HCT116 (cell line): ENCODE measurements at regions not wholly inside any gene's neighbourhood (a gene's known extent, or its start where the extent isn't known, plus 50 kb on each side); places are given as distances from the start of the nearest gene placed in this dataset.

Source experiments
- ATAC-seq: fragments of 200-7000 bp; cut with Tn5 transposase; 2 replicates; pipeline ENCODE4 v1.9.1; 2020; ENCODE audit warnings: mild to moderate bottlenecking, moderate library complexity
- BruUV-seq: library from RNA; stranded (reverse); fragments of 400-500 nt; replicated peaks from 2 replicates; lab custom pipeline; 2021; lab: Mats Ljungman, UMichigan
- CTCF ChIA-PET: fragments of 300-600 bp; sonication (Branson Sonifier 250); formaldehyde crosslinking; loops from one replicate; lab custom pipeline; 2021; ENCODE audit warnings: antibody characterized with exemption; lab: Charles Lee
- POLR2A ChIA-PET: fragments of 300-600, 350-600 bp; sonication (Branson Sonifier 250); formaldehyde crosslinking; loops from one replicate; lab custom pipeline; 2021; ENCODE audit warnings: antibody characterized with exemption; lab: Charles Lee
- RAD21 ChIA-PET, 2 experiments: fragments of 300-600 bp; sonication (Branson Sonifier 250); formaldehyde crosslinking; loops; one replicate each; lab custom pipeline; 2023; ENCODE audit warnings: low total read pairs in 2 of 2; ENCODE audit not compliant: uncharacterized antibody in 2 of 2, unreplicated experiment in 2 of 2, low non-redundant PET in 1 of 2; lab: Charles Lee
- DNase-seq: peaks from one replicate; pipeline ENCODE4 v3.0.0-alpha.2; 2010; ENCODE audit warnings: low read depth, low spot score
- H2AFZ ChIP-seq: fragments of 200-600 bp; shearing (Covaris generic), sonication (generic); 2 replicates; pipeline ENCODE4 v1.6.1; 2017; ENCODE audit warnings: low read depth, mixed run types, mixed read lengths, antibody characterized with exemption, low read length; ENCODE audit not compliant: poor library complexity, severe bottlenecking
- H3K27ac ChIP-seq: 2 replicates; pipeline ENCODE4 v1.5.1; 2012; ENCODE audit warnings: low read depth, low read length
- H3K27me3 ChIP-seq: fragments of 200-600 bp; sonication (generic); 2 replicates; pipeline ENCODE4 v1.6.1; 2016; ENCODE audit warnings: mixed run types, low read length, mixed read lengths; ENCODE audit not compliant: insufficient read depth
- H3K36me3 ChIP-seq, 2 experiments: fragments of 200-500 bp in 1 of 2; fragments of 200-600 bp in 1 of 2; sonication (Bioruptor generic) in 1 of 2; sonication (generic) in 1 of 2; 2 replicates each; pipeline versions ENCODE4 v1.5.1 to v1.6.1; 2014 to 2016; ENCODE audit warnings: low read length in 2 of 2, inconsistent platforms in 1 of 2, mixed read lengths in 1 of 2, mixed run types in 1 of 2; ENCODE audit not compliant: insufficient read depth in 2 of 2, control insufficient read depth in 1 of 2
- H3K4me1 ChIP-seq, 2 experiments: fragments of 200-600 bp in 1 of 2; sonication (generic) in 1 of 2; 2 replicates each; pipeline versions ENCODE4 v1.5.1 to v1.6.1; 2012 to 2017; ENCODE audit warnings: low read length in 2 of 2, inconsistent platforms in 1 of 2, mild to moderate bottlenecking in 1 of 2, mixed read lengths in 1 of 2, mixed run types in 1 of 2, moderate library complexity in 1 of 2; ENCODE audit not compliant: insufficient read depth in 2 of 2, control insufficient read depth in 1 of 2
- H3K4me2 ChIP-seq: fragments of 200-600 bp; sonication (generic); 2 replicates; pipeline ENCODE4 v1.6.1; 2017; ENCODE audit warnings: mixed run types, low read length, mixed read lengths
- H3K4me3 ChIP-seq, 2 experiments: fragments of 200-600 bp in 1 of 2; sonication (generic) in 1 of 2; replicated peaks in 1 of 2; 2 replicates each; pipeline ENCODE4 v1.5.1; 2011 to 2016; ENCODE audit warnings: low read length in 2 of 2, control low read depth in 1 of 2, low read depth in 1 of 2, mild to moderate bottlenecking in 1 of 2, mixed read lengths in 1 of 2, mixed run types in 1 of 2
- H3K79me2 ChIP-seq: fragments of 200-600 bp; sonication (generic); 2 replicates; pipeline ENCODE4 v1.6.1; 2017; ENCODE audit warnings: mild to moderate bottlenecking, mixed run types, low read length, moderate library complexity, mixed read lengths; ENCODE audit not compliant: insufficient read depth
- H3K9ac ChIP-seq: fragments of 200-600 bp; sonication (generic); 2 replicates; pipeline ENCODE4 v1.6.1; 2016; ENCODE audit warnings: low read length, mixed read lengths
- H3K9me2 ChIP-seq: fragments of 200-600 bp; sonication (generic), shearing (Covaris generic); 2 replicates; pipeline ENCODE4 v1.6.1; 2017; ENCODE audit warnings: mixed run types, mild to moderate bottlenecking, moderate library complexity; ENCODE audit not compliant: insufficient read depth
- H3K9me3 ChIP-seq, 2 experiments: fragments of 200-500 bp in 1 of 2; fragments of 200-600 bp in 1 of 2; sonication (Bioruptor generic) in 1 of 2; sonication (generic) in 1 of 2; 2 replicates each; pipeline ENCODE4 v1.6.1; 2014 to 2017; ENCODE audit warnings: low read length in 2 of 2, mixed read lengths in 2 of 2, inconsistent platforms in 1 of 2, low read depth in 1 of 2, mild to moderate bottlenecking in 1 of 2, mixed run types in 1 of 2, moderate library complexity in 1 of 2; ENCODE audit not compliant: control insufficient read depth in 1 of 2, insufficient read depth in 1 of 2
- H4K20me1 ChIP-seq: fragments of 200-600 bp; sonication (generic), shearing (Covaris generic); 2 replicates; pipeline ENCODE4 v1.6.1; 2017; ENCODE audit warnings: mixed run types, mild to moderate bottlenecking, moderate library complexity; ENCODE audit not compliant: insufficient read depth
- CBX3 ChIP-seq: IDR thresholded peaks from 2 replicates; pipeline ENCODE4 v1.6.1; 2012; ENCODE audit warnings: low read depth
- CTCF ChIP-seq, 3 experiments: fragments of 200-600 bp in 1 of 3; sonication (generic) in 1 of 3; IDR thresholded peaks in 2 of 3; conservative IDR thresholded peaks in 1 of 3; 2 replicates each; pipeline ENCODE4 v1.5.1; 2012 to 2017; ENCODE audit warnings: low read depth in 2 of 3, low read length in 2 of 3, antibody characterized with exemption in 1 of 3, borderline replicate concordance in 1 of 3, control low read depth in 1 of 3, mild to moderate bottlenecking in 1 of 3, mixed read lengths in 1 of 3, mixed run types in 1 of 3, moderate library complexity in 1 of 3; ENCODE audit not compliant: insufficient read depth in 1 of 3
- ELF1 ChIP-seq: IDR thresholded peaks from 2 replicates; pipeline ENCODE4 v1.6.1; 2012; ENCODE audit warnings: low read depth, borderline replicate concordance
- EZH2 ChIP-seq: fragments of 200-600 bp; sonication (generic); IDR thresholded peaks from 2 replicates; pipeline ENCODE4 v1.6.1; 2017; ENCODE audit warnings: antibody characterized with exemption, mixed run types
- EZH2phosphoT487 ChIP-seq: fragments of 200-600 bp; IDR thresholded peaks from 2 replicates; pipeline ENCODE4 v1.6.1; 2018; ENCODE audit warnings: antibody characterized with exemption, borderline replicate concordance
- FOSL1 ChIP-seq: IDR thresholded peaks from 2 replicates; pipeline ENCODE4 v1.6.1; 2012; ENCODE audit warnings: low read depth
- MAX ChIP-seq: IDR thresholded peaks from 2 replicates; pipeline ENCODE4 v1.6.1; 2012
- POLR2A ChIP-seq: IDR thresholded peaks from 2 replicates; pipeline ENCODE4 v1.7.0; 2011; ENCODE audit warnings: borderline replicate concordance; ENCODE audit not compliant: insufficient read depth, insufficient read length; ENCODE audit errors: extremely low read depth
- POLR2AphosphoS5 ChIP-seq: IDR thresholded peaks from 2 replicates; pipeline ENCODE4 v1.6.1; 2011; ENCODE audit warnings: mild to moderate bottlenecking, low read depth, low read length, moderate library complexity
- RAD21 ChIP-seq: IDR thresholded peaks from 2 replicates; pipeline ENCODE4 v1.6.1; 2012; ENCODE audit warnings: low read depth, mild to moderate bottlenecking
- REST ChIP-seq: IDR thresholded peaks from 2 replicates; pipeline ENCODE4 v1.6.1; 2012; ENCODE audit warnings: low read depth
- SIN3A ChIP-seq: IDR thresholded peaks from 2 replicates; pipeline ENCODE4 v1.6.1; 2012; ENCODE audit warnings: low read depth
- TCF7L2 ChIP-seq: IDR thresholded peaks from 2 replicates; pipeline ENCODE4 v1.7.0; 2011; ENCODE audit warnings: borderline replicate concordance, inconsistent platforms; ENCODE audit not compliant: insufficient read depth, insufficient read length; ENCODE audit errors: extremely low read depth
- YY1 ChIP-seq: IDR thresholded peaks from 2 replicates; pipeline ENCODE4 v1.6.1; 2011; ENCODE audit warnings: low read length, low read depth, moderate library complexity, mild to moderate bottlenecking; ENCODE audit not compliant: insufficient replicate concordance; ENCODE audit errors: extremely low read depth
- ZFX ChIP-seq: fragments of 450-650 bp; IDR thresholded peaks from 2 replicates; pipeline ENCODE4 v1.6.1; 2017
- intact Hi-C: fragments of 100-400 bp; cut with micrococcal nuclease; formaldehyde crosslinking; loops from 2 replicates; pipeline ENCODE4 v1.10.0; 2022

GRCh38 chr6:19943042-19943441, 105.9 kb downstream of the ID4 start:
- CTCF ChIA-PET: no interaction called here
- no peaks in the 10 kb centered on the region for H3K27me3 ChIP-seq
- no peaks in the 10 kb centered on the region for H3K9me3 ChIP-seq
- DNase-seq (no peak), ATAC-seq (no peak)
- no TSS peak for BruUV-seq
- no peaks in the 10 kb centered on the region for H4K20me1 ChIP-seq
- TF ChIP-seq ELF1 (no peak), MAX (no peak), RAD21 (no peak), FOSL1 (no peak), CBX3 (no peak), SIN3A (no peak), EZH2 (no peak), EZH2phosphoT487 (no peak), POLR2AphosphoS5 (no peak), YY1 (no peak), TCF7L2 (no peak), CTCF (IDR thresholded peaks at IDR 0.05 in 2 of 3, conservative IDR thresholded peaks at IDR 0.05 in 1 of 3; ENCODE audit: borderline replicate concordance in 1 of 3, insufficient read depth in 1 of 3, low read depth in 2 of 3, low read length in 2 of 3) (no peak), REST (no peak), ZFX (no peak), POLR2A (no peak)
- no peak overlapping the region for H2AFZ ChIP-seq
- no peaks in the 10 kb centered on the region for H3K4me1 ChIP-seq
- intact Hi-C loops: no loop called here
- no peak overlapping the region for H3K9ac ChIP-seq
- H3K9me2 ChIP-seq: no peaks in the 10 kb centered on the region
- H3K4me2 ChIP-seq: no peak overlapping the region
- RAD21 ChIA-PET: no interaction called here
- POLR2A ChIA-PET: no interaction called here
- no peaks in the 10 kb centered on the region for H3K36me3 ChIP-seq
- H3K79me2 ChIP-seq: no peaks in the 10 kb centered on the region
- H3K27ac ChIP-seq: no peak overlapping the region
- H3K4me3 ChIP-seq: no peak overlapping the region
